Skeletal muscle cell (primary cell): ENCODE measurements at regions not wholly inside any gene's neighbourhood (a gene's known extent, or its start where the extent isn't known, plus 50 kb on each side); places are given as distances from the start of the nearest gene placed in this dataset.
"Not testable (repeated sequence)": the region's sequence is repeated elsewhere in the genome, so short reads cannot be mapped to it uniquely, and the experiment has no call there.

Source experiments
- DNase-seq: peaks from one replicate; pipeline ENCODE4 v3.0.0-alpha.2; 2010; ENCODE audit warnings: low read depth
- H3K4me3 ChIP-seq: 2 replicates; pipeline ENCODE4 v1.5.1; 2011; ENCODE audit warnings: low read depth, mild to moderate bottlenecking, control low read depth, low read length, moderate library complexity

- no peak overlapping the region for H3K4me3 ChIP-seq
- DNase-seq: no peak
Observed at GRCh38 chr2:133982256-133982655, 271.6 kb upstream of the MGAT5 start.

GRCh38 chr2:133985563-133985962, 268.3 kb upstream of the MGAT5 start:
- DNase-seq: no peak
- H3K4me3 ChIP-seq: no peak overlapping the region

- no peak overlapping the region for H3K4me3 ChIP-seq
- no peak for DNase-seq
Observed at GRCh38 chr2:133986081-133986837, 267.6 kb upstream of the MGAT5 start.

- H3K4me3 ChIP-seq: no peak overlapping the region
- no peak for DNase-seq
Observed at GRCh38 chr2:133986881-133987795, 266.7 kb upstream of the MGAT5 start.

- H3K4me3 ChIP-seq: no peak overlapping the region
- DNase-seq: no peak
Observed at GRCh38 chr2:133988316-133988891, 265.5 kb upstream of the MGAT5 start.

GRCh38 chr2:133991606-133992168, 262.2 kb upstream of the MGAT5 start:
- H3K4me3 ChIP-seq: no peak overlapping the region
- no peak for DNase-seq

- DNase-seq: no peak
Observed at GRCh38 chr2:133992454-133992853, 261.4 kb upstream of the MGAT5 start.

GRCh38 chr2:133993160-133993559, 260.7 kb upstream of the MGAT5 start:
- no peak overlapping the region for H3K4me3 ChIP-seq
- DNase-seq: no peak

More at GRCh38 chr2:133992454-133992853, 261.4 kb upstream of the MGAT5 start:
- no peak overlapping the region for H3K4me3 ChIP-seq

- not testable (repeated sequence) for H3K4me3 ChIP-seq, DNase-seq
Observed at GRCh38 chr2:133998726-133999125, 255.1 kb upstream of the MGAT5 start.

GRCh38 chr2:134002391-134002790, 251.5 kb upstream of the MGAT5 start:
- no peak overlapping the region for H3K4me3 ChIP-seq
- no peak for DNase-seq

- no peak for DNase-seq
- H3K4me3 ChIP-seq: no peak overlapping the region
Observed at GRCh38 chr2:134002921-134003320, 251.0 kb upstream of the MGAT5 start.

GRCh38 chr2:134004467-134004866, 249.4 kb upstream of the MGAT5 start:
- no peak overlapping the region for H3K4me3 ChIP-seq
- no peak for DNase-seq

- no peak overlapping the region for H3K4me3 ChIP-seq
- no peak for DNase-seq
Observed at GRCh38 chr2:134008837-134009236, 245.0 kb upstream of the MGAT5 start.

- no peak for DNase-seq
- H3K4me3 ChIP-seq: no peak overlapping the region
Observed at GRCh38 chr2:134009440-134009839, 244.4 kb upstream of the MGAT5 start.

GRCh38 chr2:134009906-134010305, 244.0 kb upstream of the MGAT5 start:
- not testable (repeated sequence) for DNase-seq, H3K4me3 ChIP-seq

GRCh38 chr2:134011936-134012586, 241.8 kb upstream of the MGAT5 start:
- DNase-seq: no peak
- no peak overlapping the region for H3K4me3 ChIP-seq

- no peak overlapping the region for H3K4me3 ChIP-seq
- DNase-seq: no peak
Observed at GRCh38 chr2:134014196-134014960, 239.5 kb upstream of the MGAT5 start.

- H3K4me3 ChIP-seq: no peak overlapping the region
- no peak for DNase-seq
Observed at GRCh38 chr2:134019871-134020270, 234.0 kb upstream of the MGAT5 start.

- H3K4me3 ChIP-seq: no peak overlapping the region
- DNase-seq: no peak
Observed at GRCh38 chr2:134020608-134021007, 233.3 kb upstream of the MGAT5 start.
